Spleen (tissue), 7 donors: ENCODE measurements at regions not wholly inside any gene's neighbourhood (a gene's known extent, or its start where the extent isn't known, plus 50 kb on each side); places are given as distances from the start of the nearest gene placed in this dataset.

Source experiments
- CTCF ChIP-seq, 11 experiments: fragments of 200-600 bp in 7 of 11; fragments of 450-650 bp in 4 of 11; sonication (generic) in 4 of 11; IDR thresholded peaks in 8 of 11; conservative IDR thresholded peaks in 3 of 11; 1 replicate in 7 of 11; 2 replicates in 4 of 11; pipeline versions ENCODE4 v1.4.0 to v1.8.0; 2016 to 2021; ENCODE audit warnings: antibody characterized with exemption in 11 of 11, inconsistent platforms in 4 of 11, mild to moderate bottlenecking in 1 of 11
- POLR2A ChIP-seq, 3 donors: fragments of 450-650 bp; IDR thresholded peaks; one replicate each; pipeline ENCODE4 v1.5.1; 2017; ENCODE audit warnings: antibody characterized with exemption in 3 of 3, mild to moderate bottlenecking in 1 of 3
- POLR2AphosphoS5 ChIP-seq, 3 donors: sonication (generic); formaldehyde crosslinking; IDR thresholded peaks; one replicate each; pipeline ENCODE4 v1.5.1; 2017; ENCODE audit warnings: antibody characterized with exemption in 3 of 3
- donor health status: DM: no; HTN: no; CAD: no; lungs with moderate emphysema.
- donor health status: DM: no; HTN: no; CAD: no.
- donor health status: DM: no; HTN: no; CAD: no.

- TF ChIP-seq CTCF (IDR thresholded peaks at IDR 0.05 in 8 of 11, conservative IDR thresholded peaks at IDR 0.05 in 3 of 11) (no peak), POLR2AphosphoS5 (IDR thresholded peaks at IDR 0.05) (no peak), POLR2A (IDR thresholded peaks at IDR 0.05) (no peak)
These were observed 186.9 kb upstream of the BTG1 start for GRCh38 chr12:92332552-92332951.
